NB4 (cell line): ENCODE measurements at regions not wholly inside any gene's neighbourhood (a gene's known extent, or its start where the extent isn't known, plus 50 kb on each side); places are given as distances from the start of the nearest gene placed in this dataset.

Experiments used
- CTCF ChIP-seq: IDR thresholded peaks from one replicate; pipeline ENCODE4 v1.5.1; 2012; ENCODE audit warnings: low read depth, low read length
- POLR2A ChIP-seq: IDR thresholded peaks from 2 replicates; pipeline ENCODE4 v1.6.1; 2011; ENCODE audit warnings: mild to moderate bottlenecking; ENCODE audit not compliant: insufficient read length; ENCODE audit errors: extremely low read depth
- TF ChIP-seq, protein P1 (sequence below): IDR thresholded peaks from 2 replicates; pipeline ENCODE4 v1.6.1; 2011; ENCODE audit warnings: low read depth, low read length

DNA sequence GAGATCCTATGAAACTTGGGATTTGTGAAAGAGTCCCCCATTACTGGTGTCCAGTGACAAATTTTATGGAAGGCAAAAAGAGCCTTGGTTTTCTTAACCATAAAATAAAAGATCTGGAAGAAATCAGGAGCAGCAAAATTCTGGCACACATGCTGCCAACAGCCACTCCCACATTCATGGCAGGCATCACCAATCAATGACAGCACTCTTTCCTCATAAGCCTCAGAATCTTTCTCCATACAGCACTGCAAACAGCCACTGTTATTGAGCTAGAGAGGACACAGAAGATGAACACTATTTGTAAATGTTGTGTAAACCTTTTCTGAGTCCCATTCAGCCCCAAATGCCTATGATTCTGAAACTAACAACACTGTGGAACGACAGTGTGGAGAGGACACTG lies 162.2 kb downstream of the RRAGC start:
- TF ChIP-seq CTCF (no peak), POLR2A (no peak)
- TF ChIP-seq, protein P1, sequence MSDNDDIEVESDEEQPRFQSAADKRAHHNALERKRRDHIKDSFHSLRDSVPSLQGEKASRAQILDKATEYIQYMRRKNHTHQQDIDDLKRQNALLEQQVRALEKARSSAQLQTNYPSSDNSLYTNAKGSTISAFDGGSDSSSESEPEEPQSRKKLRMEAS: no peak
